ENCODE measurements at regions not wholly inside any gene's neighbourhood (a gene's known extent, or its start where the extent isn't known, plus 50 kb on each side); places are given as distances from the start of the nearest gene placed in this dataset.

DNA sequence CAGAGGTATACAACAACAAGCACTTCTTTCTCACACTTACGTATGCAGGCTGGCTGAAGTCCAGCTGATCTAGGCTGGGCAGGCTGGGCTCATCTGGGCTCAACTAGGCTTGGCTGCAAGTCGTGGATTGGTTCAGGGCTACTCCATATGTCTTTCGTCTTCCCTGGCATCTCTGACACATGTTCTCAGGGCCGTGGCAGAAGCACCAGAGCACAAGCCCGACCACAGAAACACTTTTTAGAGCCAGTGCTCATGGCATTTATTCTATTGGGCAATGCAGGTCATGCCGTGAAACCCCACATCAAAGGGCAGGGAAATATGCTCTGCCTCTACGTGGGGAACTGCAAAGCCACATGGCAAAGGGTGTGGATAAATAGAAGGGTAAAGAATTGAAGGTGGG, 93.8 kb downstream of the RIN2 start:
- DNase-seq = no peak
- intact Hi-C loops (cut with DNase I) = no loop called here
- Histone ChIP-seq H3K4me3 (no peak overlapping the region), H3K27me3 (ENCODE audit: insufficient read depth in 3 of 3, low read length in 2 of 3) (no peaks in the 10 kb centered on the region), H3K4me1 (peaks cover 16% of the 10 kb centered on the region), H3K36me3 (ENCODE audit: insufficient read depth in 1 of 2, low read depth in 1 of 2) (no peaks in the 10 kb centered on the region), H3K27ac (no peak overlapping the region), H3K9me3 (no peaks in the 10 kb centered on the region)
- no peak for ATAC-seq
- TF ChIP-seq, protein P1, sequence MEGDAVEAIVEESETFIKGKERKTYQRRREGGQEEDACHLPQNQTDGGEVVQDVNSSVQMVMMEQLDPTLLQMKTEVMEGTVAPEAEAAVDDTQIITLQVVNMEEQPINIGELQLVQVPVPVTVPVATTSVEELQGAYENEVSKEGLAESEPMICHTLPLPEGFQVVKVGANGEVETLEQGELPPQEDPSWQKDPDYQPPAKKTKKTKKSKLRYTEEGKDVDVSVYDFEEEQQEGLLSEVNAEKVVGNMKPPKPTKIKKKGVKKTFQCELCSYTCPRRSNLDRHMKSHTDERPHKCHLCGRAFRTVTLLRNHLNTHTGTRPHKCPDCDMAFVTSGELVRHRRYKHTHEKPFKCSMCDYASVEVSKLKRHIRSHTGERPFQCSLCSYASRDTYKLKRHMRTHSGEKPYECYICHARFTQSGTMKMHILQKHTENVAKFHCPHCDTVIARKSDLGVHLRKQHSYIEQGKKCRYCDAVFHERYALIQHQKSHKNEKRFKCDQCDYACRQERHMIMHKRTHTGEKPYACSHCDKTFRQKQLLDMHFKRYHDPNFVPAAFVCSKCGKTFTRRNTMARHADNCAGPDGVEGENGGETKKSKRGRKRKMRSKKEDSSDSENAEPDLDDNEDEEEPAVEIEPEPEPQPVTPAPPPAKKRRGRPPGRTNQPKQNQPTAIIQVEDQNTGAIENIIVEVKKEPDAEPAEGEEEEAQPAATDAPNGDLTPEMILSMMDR (IDR thresholded peaks at IDR 0.05) = no peak
- WGBS, 3 donors = 54 to 70% (median 60%) methylated on average over 7 of the region's 7 CpGs

GRCh38 chr20:19855416-19855815, 97.4 kb downstream of the RIN2 start:
- intact Hi-C loops (cut with DNase I) = no loop called here
- 93 to 96% (median 95%) methylated on average over 3 of the region's 3 CpGs for WGBS, 3 donors
- H3K27me3 ChIP-seq (ENCODE audit: insufficient read depth in 3 of 3, low read length in 2 of 3) = no peaks in the 10 kb centered on the region
- TF ChIP-seq, protein P1 (IDR thresholded peaks at IDR 0.05) = no peak
- H3K4me3 ChIP-seq = no peak overlapping the region
- H3K27ac ChIP-seq = no peak overlapping the region
- ATAC-seq (no peak), DNase-seq (no peak)
- H3K9me3 ChIP-seq = no peaks in the 10 kb centered on the region
- no peaks in the 10 kb centered on the region for H3K36me3 ChIP-seq (ENCODE audit: insufficient read depth in 1 of 2, low read depth in 1 of 2)
- peaks cover under 1% of the 10 kb centered on the region for H3K4me1 ChIP-seq

DNA sequence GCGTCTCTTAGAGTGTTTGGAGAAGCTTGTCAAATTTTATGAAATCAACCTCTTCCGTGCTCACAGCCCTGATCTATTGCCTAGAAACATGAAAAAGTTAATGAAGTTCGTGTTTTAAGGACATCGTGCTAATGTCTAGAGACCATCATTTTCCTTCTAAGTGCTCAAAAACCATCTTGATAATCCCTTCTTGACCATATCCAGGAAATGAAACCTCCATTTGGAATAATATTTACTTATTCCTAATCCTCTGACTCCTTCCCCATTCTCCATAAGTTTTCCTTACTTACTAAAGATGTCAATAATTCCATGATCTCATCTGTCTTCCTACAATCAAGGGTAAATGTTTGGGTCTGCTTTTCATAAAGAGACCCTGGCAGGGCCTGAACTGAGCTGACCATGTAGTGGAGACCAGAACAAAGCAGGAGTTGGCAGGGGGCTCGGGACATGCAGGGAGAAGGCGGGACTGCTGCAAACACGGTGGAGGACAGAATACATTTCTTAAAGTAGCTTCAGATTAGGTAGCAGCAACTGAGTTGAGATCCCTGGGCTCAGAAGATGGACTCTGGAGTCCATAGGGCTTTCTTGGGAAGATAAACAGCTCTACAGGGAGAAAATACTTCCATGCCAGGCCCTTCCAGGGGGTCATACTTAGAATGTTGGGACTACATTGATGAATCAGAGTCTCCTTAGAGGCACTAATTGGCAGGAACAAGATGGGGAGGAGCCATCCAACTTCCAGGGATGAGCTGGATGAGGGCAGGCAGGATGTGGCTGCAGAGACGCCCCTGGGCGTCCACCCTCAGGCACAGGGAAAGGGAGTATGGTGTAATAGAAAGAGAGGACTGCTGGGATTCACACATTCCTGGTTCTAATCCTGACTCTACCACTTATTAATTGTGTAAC, 100.7 kb downstream of the RIN2 start:
- H3K36me3 ChIP-seq (ENCODE audit: insufficient read depth in 1 of 2, low read depth in 1 of 2) = no peaks in the 10 kb centered on the region
- WGBS, 3 donors = 77 to 90% (median 88%) methylated on average over 9 of the region's 9 CpGs
- intact Hi-C loops (cut with DNase I) = no loop called here

DNA sequence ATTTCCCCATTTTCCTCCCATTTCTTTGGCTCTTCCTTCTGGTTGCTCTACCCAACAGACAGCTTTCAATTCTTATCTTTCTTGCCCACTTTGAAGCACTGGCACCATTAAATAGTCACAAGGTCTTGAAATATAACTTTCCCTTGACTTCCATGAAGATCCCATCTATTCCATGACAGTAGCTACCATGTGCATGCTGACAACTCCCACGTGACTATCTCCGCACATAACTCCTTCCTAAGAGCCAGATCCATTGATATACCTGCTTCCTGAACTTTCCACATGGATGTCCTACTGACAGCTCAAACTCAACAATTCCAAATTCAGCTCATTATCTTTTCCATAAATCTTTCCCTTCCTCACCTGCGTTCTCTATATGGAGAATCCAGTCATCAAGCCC, 101.4 kb downstream of the RIN2 start:
- no peak overlapping the region for H3K4me3 ChIP-seq
- no peak for DNase-seq
- WGBS, 3 donors = 97 to 99% (median 98%) methylated on average over 3 of the region's 3 CpGs
- H3K27me3 ChIP-seq (ENCODE audit: insufficient read depth in 3 of 3, low read length in 2 of 3) = no peaks in the 10 kb centered on the region
- H3K9me3 ChIP-seq = no peaks in the 10 kb centered on the region
- intact Hi-C loops (cut with DNase I) = no loop called here
- TF ChIP-seq, protein P1 (IDR thresholded peaks at IDR 0.05) = no peak
- ATAC-seq = no peak
- no peak overlapping the region for H3K27ac ChIP-seq
- no peaks in the 10 kb centered on the region for H3K36me3 ChIP-seq (ENCODE audit: insufficient read depth in 1 of 2, low read depth in 1 of 2)
- no peaks in the 10 kb centered on the region for H3K4me1 ChIP-seq

More for the DNA sequence above, 100.7 kb downstream of the RIN2 start:
- ATAC-seq (peak in 3 of 4 donors; percentile 37 to 38 (median 37)), DNase-seq (peak; percentile 50 to 55)
- TF ChIP-seq, protein P1 (IDR thresholded peaks at IDR 0.05) = no peak
- H3K4me3 ChIP-seq = no peak overlapping the region
- no peaks in the 10 kb centered on the region for H3K9me3 ChIP-seq
- H3K4me1 ChIP-seq = no peaks in the 10 kb centered on the region
- H3K27me3 ChIP-seq (ENCODE audit: insufficient read depth in 3 of 3, low read length in 2 of 3) = no peaks in the 10 kb centered on the region
- H3K27ac ChIP-seq = no peak overlapping the region

All from psoas muscle (tissue), 7 donors.